Activated CD4-positive, CD25-positive, alpha-beta regulatory T cell (primary cell): ENCODE measurements at regions not wholly inside any gene's neighbourhood (a gene's known extent, or its start where the extent isn't known, plus 50 kb on each side); places are given as distances from the start of the nearest gene placed in this dataset.

Experiments used
- DNase-seq, 4 experiments: peaks; one replicate each; lab custom pipeline; 2025; lab: John Stamatoyannopoulos, UW

- no peak for DNase-seq
These were observed 96.4 kb downstream of the FOXL3 start for GRCh38 chr7:386385-386784.

DNA sequence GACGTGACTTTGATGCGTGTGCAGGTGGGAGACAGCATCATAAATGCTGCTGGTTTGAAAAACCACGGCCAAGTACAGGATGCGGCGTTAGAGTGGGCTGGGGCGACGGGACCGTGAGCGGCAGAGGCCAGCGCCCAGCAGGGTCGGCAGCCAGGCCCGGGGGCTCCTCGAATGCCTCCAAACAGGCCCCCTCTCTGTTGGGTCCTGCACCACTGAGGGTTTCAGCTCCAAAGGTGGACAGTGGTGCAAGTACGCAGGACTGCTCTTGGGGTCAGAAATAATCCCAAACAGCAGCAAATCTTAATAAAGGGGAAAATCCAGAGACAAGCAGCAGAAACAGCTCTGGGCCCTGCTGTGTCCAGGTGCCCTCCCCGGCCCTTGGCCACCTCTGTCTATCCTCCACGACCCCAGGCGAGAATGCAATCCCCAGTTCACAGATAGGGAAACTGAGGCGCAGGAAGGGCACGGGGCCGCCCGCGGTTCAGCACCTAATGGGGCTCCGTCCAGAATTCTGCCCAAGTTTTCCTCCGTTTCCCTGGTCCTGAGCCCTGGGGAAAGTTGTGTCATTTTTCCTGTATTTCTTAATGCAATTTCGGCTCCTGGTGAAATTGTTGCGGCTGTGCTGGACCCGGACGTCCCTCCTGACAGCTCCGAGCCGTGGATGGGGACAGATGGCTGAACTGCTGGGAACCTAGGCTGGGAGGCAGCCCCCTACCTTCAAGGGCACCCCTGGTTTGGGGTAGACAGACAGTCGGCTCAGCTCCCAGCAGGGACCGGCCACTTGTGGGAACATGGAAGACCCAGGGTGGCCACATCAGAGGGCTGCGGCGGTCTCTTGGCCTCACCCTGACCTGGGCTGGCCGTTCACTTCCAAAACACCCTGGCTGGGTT lies 97.4 kb downstream of the FOXL3 start:
- no peak for DNase-seq

DNA sequence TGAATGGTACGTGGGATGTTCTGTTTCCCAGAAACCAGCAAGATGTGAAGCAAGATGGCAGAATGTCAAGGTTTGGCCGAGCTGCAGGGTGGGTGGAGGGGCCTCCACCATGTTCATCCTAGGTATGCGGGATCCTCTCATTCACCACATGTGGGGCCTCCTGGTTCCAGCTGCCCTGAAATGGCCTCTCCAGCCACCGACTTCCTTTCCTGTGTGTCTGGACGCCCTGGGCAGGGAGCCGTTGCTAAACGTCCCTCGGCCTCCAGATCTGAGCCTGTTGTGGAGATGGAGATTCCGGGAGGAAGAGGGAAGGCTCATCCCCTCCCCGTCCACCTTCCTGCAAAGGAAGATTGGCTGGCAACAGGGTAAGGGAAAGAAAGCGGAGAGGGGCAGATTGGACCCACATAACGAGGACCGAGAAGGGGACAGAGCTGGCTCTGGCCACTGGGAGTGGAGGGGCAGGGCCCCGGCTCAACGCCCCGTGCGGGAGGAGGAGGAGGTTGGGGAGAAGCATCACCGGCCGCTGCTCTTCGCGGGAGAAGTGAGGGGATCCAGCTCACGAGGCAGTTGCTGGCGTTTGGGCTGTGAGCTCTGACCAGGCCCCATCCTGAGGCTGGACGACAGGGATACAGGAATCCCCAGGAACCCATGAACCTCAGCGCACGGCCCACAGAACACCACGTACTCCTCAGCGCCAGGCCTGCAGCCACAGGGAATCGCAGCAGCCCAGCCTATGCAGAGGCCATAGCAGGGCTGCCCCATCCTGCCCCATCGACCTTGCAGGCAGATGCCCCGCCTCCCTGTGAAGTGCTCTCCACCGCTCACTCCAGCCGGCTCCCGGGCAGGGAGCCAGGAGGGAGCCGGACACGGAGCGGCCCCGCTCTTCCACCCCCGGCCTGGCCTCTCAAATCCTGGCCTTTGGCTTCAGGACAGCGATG lies 98.3 kb downstream of the FOXL3 start:
- no peak for DNase-seq

DNA sequence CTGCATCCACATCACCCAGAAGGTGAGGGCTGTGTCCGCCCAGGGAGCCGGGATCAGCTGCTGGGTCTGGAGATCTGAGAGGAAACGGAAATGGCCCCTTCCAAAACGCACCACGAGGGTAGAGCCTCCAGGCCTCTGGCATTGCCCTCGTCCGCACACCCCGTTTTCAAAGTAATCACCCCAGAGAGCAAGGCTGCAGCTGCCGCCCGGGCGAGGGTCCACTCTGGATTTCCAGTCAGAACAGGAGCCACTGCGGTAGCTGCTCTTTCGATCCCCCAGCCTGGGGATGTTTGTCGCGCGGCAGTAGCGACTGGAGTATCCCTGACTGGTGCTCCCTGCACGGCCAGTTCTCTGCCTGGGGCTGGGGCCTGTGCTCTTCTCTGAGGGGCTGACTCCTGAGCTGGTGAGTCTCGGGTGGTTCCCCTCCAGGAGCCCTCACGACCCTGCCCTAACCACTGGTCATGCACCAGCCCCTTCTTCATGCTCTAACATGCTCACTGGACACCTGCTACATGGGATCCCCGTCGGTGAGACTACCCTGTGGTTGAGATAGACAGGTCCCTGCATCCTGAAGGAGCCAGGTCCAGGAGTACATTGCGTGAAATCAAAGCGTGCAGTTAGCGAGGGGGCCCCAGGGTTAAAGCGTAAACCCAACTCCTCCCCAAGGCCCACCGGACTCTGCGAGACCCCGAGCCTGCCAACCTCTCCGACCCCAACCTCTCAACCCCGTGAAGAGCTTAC lies 99.2 kb downstream of the FOXL3 start:
- DNase-seq = no peak

- no peak for DNase-seq
These were observed 100.1 kb downstream of the FOXL3 start for GRCh38 chr7:389911-390601.

- no peak for DNase-seq
These were observed 100.9 kb downstream of the FOXL3 start for GRCh38 chr7:390761-391410.

DNA sequence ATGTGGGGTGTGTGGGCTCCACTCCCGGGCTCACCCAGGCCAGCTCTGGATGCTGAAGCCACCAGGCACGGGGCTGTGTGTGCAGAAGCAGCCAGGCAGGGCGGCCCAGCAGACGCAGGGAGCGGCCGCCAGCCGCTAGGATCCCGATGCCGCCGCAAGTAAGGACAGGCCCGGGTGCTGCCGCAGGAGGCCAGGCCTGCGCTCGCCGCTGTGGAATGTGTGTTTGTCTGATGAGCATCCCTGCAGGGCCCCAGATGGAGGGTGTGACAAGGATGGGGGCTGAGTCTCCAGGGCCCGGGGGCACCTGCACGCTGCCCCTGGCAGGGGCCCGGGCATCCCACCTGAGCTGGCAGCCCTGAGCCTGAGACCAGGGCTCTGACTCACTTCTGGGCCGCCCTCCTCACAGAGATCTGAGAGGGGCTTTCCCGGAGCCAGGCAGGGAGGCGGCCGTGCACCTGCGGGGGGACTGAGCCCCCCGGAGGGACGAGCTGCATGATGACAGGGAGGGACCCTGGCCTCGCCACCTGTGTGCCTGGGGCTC lies 101.5 kb downstream of the FOXL3 start:
- no peak for DNase-seq

GRCh38 chr7:391961-392524 lies 102.1 kb downstream of the FOXL3 start:
- no peak for DNase-seq

DNA sequence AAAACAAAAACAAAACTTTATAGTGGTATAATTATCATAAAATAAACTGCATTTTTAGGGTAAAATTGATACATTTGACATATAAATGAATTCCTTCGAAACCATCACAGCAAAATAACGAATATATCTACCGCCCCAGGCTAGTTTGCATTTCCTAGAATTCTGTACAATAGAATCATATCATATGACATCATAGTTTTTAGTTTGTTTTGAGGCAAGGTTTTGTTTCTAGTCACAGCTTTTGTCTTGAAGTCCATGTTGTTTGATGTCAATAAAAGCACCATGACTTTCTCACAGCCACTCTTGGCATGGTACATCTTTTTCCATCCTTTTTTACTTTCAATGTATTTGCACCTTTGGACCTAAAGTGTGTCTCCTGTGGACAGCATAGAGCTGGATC lies 102.9 kb downstream of the FOXL3 start:
- no peak for DNase-seq

GRCh38 chr7:395643-396042 lies 105.7 kb downstream of the FOXL3 start:
- DNase-seq = no peak

GRCh38 chr7:398888-399287 lies 108.9 kb downstream of the FOXL3 start:
- DNase-seq = no peak

DNA sequence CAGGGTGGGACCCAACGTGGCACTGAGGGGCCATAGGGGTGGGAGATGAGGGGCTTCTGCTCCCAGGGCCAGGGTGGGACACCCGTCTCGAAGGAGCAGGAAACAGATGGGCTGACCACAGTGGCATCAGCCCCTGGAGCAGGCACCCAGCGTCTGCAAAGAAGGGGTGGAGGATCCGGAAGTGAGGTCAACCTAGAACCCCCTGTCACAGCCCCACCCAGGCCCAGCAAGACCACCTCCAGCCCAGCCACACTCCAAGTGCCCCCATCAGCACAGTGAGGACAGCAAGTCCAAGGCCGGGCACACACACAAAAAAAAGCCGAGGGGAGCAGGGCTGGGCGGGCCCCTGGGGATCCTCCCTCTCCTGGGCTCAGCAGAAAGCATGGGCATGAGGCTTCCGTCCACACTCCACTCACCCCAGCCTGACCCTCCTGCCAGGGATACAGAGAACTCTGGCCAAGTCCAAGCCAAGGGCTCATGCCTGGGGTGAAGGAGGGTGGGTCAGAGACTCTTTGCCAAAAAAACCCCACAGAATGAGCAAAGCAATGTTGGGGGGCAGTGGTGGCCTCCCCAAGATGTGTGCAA lies 111.0 kb downstream of the FOXL3 start:
- no peak for DNase-seq

GRCh38 chr7:401495-401894 lies 111.5 kb downstream of the FOXL3 start:
- DNase-seq = no peak

- no peak for DNase-seq
These were observed 114.7 kb downstream of the PDGFA start for GRCh38 chr7:404812-405488.

DNA sequence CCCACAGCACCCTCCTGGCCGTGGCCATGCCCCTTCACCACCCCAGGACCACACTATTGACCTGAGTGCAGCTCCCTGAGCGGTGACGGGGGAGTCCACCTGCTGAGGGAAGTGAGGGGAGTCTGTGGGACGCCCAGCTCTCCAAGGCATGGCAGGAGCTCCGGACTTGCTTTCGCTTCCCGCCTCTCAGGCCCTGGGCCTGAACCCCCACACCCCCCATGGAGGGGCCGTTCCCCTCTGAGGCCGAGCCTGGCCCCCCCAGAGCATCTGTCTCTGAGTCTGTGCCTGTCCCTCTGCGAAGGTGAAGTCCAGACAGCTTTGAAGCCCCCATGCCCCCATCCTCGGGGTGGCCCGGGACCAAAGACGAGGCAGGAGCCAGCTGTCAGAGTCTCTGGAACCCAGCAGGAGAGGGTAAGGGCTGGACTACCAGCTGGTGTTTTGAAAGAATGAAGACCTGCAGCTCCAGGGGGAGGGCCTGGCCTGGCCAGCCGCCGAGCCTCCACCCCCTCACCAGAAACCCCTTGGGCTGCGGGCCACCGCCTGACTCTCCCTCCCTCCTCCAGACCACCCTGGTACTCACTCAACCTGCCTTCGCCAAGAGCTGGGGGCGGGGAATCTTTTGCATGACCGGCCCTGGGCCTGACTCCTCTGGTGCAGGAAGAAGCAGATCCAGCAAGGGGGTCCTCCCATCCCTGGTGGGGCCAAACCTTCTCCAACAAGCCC lies 114.0 kb downstream of the PDGFA start:
- DNase-seq = no peak

- DNase-seq = no peak
These were observed 111.7 kb downstream of the PDGFA start for GRCh38 chr7:407721-408539.

DNA sequence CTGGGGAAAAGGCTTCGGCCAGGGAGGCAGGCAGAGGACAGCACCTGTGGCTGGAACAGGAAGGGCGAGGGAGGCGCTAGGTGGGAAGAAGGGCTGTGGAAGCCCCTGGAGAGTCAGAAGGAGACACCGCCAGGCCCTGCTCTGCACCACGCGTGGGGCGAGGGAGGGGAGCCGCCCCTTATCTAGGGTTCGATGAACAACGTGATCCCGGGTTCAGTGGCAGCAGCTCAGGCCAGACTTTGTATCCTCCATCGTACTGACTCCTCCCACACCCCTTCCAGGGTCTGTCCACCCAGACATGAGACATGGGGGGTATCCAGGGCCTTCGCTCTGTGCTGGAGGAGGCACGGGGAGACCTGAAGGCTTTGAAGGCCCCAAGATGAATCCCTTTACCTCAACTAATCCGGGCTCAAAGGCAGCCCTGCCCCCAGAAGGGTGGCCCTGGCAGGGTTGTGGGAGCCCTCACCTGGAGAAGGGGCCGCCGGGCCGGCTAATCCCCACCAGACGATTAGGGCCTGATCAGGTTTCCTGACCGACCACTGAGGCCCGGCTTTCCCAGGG lies 110.8 kb downstream of the PDGFA start:
- no peak for DNase-seq
